ENCODE measurements at regions not wholly inside any gene's neighbourhood (a gene's known extent, or its start where the extent isn't known, plus 50 kb on each side); places are given as distances from the start of the nearest gene placed in this dataset.

GRCh38 chr21:18907076-18907475 is 503.5 kb upstream of the TMPRSS15 start:
- TF ChIP-seq EZH2 (IDR thresholded peaks at IDR 0.05; ENCODE audit: insufficient read depth, poor library complexity, severe bottlenecking): no peak
- TF ChIP-seq EZH2phosphoT487 (IDR thresholded peaks at IDR 0.05; ENCODE audit: insufficient read depth, low read depth): no peak
